ENCODE measurements at regions not wholly inside any gene's neighbourhood (a gene's known extent, or its start where the extent isn't known, plus 50 kb on each side); places are given as distances from the start of the nearest gene placed in this dataset.

DNA sequence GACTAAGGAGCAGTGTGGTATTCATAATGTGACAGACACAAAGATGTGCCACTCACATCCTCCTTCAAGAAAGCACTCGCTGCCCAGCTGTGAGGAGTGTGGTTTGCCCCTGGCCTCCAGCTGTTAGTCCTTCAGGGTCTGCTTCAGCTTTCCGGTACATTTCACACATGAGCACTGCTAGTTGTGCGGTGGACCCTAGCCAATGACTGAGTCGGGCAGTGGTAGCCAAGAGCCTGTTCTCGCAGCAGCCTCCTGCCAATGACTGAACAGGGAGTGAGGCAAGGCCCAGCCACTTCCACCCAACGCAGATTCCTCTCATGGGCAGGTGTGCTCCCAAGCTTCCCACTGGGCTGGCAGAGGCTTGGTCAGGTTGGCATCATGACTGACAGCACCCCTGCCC is 254.3 kb downstream of the RBM43 start (continued):
- TF ChIP-seq, protein P1, sequence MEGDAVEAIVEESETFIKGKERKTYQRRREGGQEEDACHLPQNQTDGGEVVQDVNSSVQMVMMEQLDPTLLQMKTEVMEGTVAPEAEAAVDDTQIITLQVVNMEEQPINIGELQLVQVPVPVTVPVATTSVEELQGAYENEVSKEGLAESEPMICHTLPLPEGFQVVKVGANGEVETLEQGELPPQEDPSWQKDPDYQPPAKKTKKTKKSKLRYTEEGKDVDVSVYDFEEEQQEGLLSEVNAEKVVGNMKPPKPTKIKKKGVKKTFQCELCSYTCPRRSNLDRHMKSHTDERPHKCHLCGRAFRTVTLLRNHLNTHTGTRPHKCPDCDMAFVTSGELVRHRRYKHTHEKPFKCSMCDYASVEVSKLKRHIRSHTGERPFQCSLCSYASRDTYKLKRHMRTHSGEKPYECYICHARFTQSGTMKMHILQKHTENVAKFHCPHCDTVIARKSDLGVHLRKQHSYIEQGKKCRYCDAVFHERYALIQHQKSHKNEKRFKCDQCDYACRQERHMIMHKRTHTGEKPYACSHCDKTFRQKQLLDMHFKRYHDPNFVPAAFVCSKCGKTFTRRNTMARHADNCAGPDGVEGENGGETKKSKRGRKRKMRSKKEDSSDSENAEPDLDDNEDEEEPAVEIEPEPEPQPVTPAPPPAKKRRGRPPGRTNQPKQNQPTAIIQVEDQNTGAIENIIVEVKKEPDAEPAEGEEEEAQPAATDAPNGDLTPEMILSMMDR (IDR thresholded peaks at IDR 0.05; ENCODE audit: low read depth, low read length, missing input control): no peak
- TF ChIP-seq SP1 (IDR thresholded peaks at IDR 0.05): no peak
- no peak for TF ChIP-seq FOXA1 (IDR thresholded peaks at IDR 0.05)
- TF ChIP-seq TAF1 (conservative IDR thresholded peaks at IDR 0.05): no peak

DNA sequence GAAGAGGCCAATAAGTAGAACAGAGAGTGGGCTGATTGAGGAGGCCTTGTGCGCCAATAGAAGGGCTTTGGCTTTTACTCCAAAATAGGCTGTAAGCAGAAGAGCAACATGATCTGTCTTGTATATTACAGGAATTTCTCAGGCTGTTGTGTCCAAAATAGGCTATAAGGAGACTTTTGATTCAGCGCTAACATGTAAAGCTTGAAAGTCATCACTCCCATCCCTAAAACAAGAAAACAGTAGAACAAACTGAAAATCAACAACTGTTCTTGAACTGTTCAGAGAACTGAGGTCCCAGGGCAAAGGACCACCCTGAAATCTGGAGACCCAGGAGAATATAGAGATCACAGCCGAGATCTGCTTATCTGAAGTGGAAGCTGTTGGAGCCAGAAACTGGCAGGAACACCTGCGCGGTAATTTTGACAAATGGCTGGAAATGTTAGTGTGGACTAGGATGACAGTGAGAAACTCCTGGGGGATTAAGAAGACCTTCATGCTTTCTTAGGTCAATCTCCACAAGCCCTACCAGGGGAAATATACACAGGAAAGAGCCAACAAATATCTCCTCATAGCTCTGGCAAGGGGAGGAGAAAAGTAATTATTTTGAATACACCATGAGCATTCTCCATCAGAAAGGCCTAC is 258.6 kb downstream of the RBM43 start:
- DNase-seq (ENCODE audit: low spot score): no peak
- H3K36me3 ChIP-seq (ENCODE audit: control insufficient read depth in 4 of 4, insufficient read depth in 3 of 4, low read depth in 1 of 4, low read length in 3 of 4): no peaks in the 10 kb centered on the region
- no peaks in the 10 kb centered on the region for H3K9me3 ChIP-seq (ENCODE audit: control insufficient read depth in 4 of 4, low read length in 3 of 4)
- H3K27ac ChIP-seq (ENCODE audit: low read depth in 1 of 2, low read length in 2 of 2): no peak overlapping the region
- no peak overlapping the region for H3K9ac ChIP-seq (ENCODE audit: low read depth in 1 of 2, low read length in 2 of 2)
- no peaks in the 10 kb centered on the region for H3K4me1 ChIP-seq (ENCODE audit: control insufficient read depth in 4 of 4, insufficient read depth in 4 of 4, low read length in 3 of 4)
- no peaks in the 10 kb centered on the region for H3K27me3 ChIP-seq (ENCODE audit: control insufficient read depth in 4 of 4, insufficient read depth in 4 of 4, low read length in 3 of 4)
- 94% methylated on average over 5 of the region's 5 CpGs for WGBS
- no peak overlapping the region for H3K4me3 ChIP-seq (ENCODE audit: low read depth in 1 of 3, low read length in 3 of 3)
- TF ChIP-seq GABPA (IDR thresholded peaks at IDR 0.05 in 1 of 2, conservative IDR thresholded peaks at IDR 0.05 in 1 of 2): no peak
- TF ChIP-seq HNF4A (conservative IDR thresholded peaks at IDR 0.05): no peak

DNA sequence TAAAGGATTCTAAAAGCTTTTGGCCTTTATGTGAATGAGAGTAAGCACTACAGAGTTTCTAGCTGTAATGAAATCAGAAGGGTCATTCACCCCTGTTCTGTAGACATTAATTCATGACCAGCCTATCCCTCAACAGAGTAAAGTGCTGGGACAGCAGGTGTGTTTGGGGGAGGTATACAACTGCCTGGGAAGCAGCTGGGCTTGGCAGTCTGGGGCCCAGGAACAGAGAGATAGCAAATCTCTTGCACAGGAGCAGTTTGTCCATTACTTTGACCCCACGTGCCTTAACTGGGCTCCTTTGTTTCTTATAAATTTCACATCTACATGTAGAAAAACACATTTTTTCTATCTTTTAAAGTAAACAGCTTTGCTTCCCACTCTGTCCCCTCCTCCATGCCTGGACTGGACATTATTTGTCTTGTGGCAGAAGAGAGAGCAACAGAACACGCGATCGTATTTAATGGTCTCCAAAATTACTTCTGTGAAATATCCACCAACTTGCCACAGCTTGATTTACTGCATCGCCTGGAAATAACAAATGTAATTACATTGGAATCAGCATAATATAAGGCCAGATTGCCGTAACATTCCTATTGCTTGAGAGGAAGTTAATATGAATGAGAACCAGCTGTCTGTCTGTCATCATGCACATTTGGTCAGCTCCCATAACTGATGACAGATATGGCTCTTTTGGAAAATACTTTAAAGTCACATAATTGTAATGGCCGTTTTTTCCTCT is 263.8 kb downstream of the RBM43 start:
- TF ChIP-seq, protein P2, sequence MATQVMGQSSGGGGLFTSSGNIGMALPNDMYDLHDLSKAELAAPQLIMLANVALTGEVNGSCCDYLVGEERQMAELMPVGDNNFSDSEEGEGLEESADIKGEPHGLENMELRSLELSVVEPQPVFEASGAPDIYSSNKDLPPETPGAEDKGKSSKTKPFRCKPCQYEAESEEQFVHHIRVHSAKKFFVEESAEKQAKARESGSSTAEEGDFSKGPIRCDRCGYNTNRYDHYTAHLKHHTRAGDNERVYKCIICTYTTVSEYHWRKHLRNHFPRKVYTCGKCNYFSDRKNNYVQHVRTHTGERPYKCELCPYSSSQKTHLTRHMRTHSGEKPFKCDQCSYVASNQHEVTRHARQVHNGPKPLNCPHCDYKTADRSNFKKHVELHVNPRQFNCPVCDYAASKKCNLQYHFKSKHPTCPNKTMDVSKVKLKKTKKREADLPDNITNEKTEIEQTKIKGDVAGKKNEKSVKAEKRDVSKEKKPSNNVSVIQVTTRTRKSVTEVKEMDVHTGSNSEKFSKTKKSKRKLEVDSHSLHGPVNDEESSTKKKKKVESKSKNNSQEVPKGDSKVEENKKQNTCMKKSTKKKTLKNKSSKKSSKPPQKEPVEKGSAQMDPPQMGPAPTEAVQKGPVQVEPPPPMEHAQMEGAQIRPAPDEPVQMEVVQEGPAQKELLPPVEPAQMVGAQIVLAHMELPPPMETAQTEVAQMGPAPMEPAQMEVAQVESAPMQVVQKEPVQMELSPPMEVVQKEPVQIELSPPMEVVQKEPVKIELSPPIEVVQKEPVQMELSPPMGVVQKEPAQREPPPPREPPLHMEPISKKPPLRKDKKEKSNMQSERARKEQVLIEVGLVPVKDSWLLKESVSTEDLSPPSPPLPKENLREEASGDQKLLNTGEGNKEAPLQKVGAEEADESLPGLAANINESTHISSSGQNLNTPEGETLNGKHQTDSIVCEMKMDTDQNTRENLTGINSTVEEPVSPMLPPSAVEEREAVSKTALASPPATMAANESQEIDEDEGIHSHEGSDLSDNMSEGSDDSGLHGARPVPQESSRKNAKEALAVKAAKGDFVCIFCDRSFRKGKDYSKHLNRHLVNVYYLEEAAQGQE (IDR thresholded peaks at IDR 0.05): no peak
- TF ChIP-seq YY1 (IDR thresholded peaks at IDR 0.05) (no peak), SP1 (IDR thresholded peaks at IDR 0.05) (no peak), FOXA1 (IDR thresholded peaks at IDR 0.05) (no peak), NR2F2 (IDR thresholded peaks at IDR 0.05) (no peak), GABPA (IDR thresholded peaks at IDR 0.05 in 1 of 2, conservative IDR thresholded peaks at IDR 0.05 in 1 of 2) (no peak), HNF4G (IDR thresholded peaks at IDR 0.05) (no peak), EGR1 (IDR thresholded peaks at IDR 0.05; ENCODE audit: low read depth in 2 of 2) (no peak), RAD21 (IDR thresholded peaks at IDR 0.05) (no peak)
- TF ChIP-seq, protein P3, sequence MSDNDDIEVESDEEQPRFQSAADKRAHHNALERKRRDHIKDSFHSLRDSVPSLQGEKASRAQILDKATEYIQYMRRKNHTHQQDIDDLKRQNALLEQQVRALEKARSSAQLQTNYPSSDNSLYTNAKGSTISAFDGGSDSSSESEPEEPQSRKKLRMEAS (IDR thresholded peaks at IDR 0.05): no peak
- TF ChIP-seq, protein P1 (IDR thresholded peaks at IDR 0.05; ENCODE audit: low read depth, low read length, missing input control): no peak
- TF ChIP-seq, protein P4, sequence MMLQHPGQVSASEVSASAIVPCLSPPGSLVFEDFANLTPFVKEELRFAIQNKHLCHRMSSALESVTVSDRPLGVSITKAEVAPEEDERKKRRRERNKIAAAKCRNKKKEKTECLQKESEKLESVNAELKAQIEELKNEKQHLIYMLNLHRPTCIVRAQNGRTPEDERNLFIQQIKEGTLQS (IDR thresholded peaks at IDR 0.05): no peak
- Histone ChIP-seq H3K27ac (ENCODE audit: low read depth in 1 of 2, low read length in 2 of 2) (no peak overlapping the region), H3K4me1 (ENCODE audit: control insufficient read depth in 4 of 4, insufficient read depth in 4 of 4, low read length in 3 of 4) (no peaks in the 10 kb centered on the region), H3K9ac (ENCODE audit: low read depth in 1 of 2, low read length in 2 of 2) (no peak overlapping the region), H3K27me3 (ENCODE audit: control insufficient read depth in 4 of 4, insufficient read depth in 4 of 4, low read length in 3 of 4) (no peaks in the 10 kb centered on the region), H3K4me3 (ENCODE audit: low read depth in 1 of 3, low read length in 3 of 3) (no peak overlapping the region), H3K36me3 (ENCODE audit: control insufficient read depth in 4 of 4, insufficient read depth in 3 of 4, low read depth in 1 of 4, low read length in 3 of 4) (no peaks in the 10 kb centered on the region), H3K9me3 (ENCODE audit: control insufficient read depth in 4 of 4, low read length in 3 of 4) (no peaks in the 10 kb centered on the region)
- WGBS: 77% methylated on average over 7 of the region's 7 CpGs
- DNase-seq (ENCODE audit: low spot score): no peak

All from liver (tissue), 8 donors.